Heart left ventricle (tissue), 16 donors: ENCODE measurements at regions not wholly inside any gene's neighbourhood (a gene's known extent, or its start where the extent isn't known, plus 50 kb on each side); places are given as distances from the start of the nearest gene placed in this dataset.

Experiments used
- ATAC-seq, 4 donors: fragments of 200-7000 bp; cut with Tn5 transposase; one replicate each; pipeline ENCODE4 v1.9.1; 2020 to 2022; ENCODE audit warnings: moderate library complexity in 4 of 4, mild to moderate bottlenecking in 3 of 4, moderate number of reproducible peaks in 1 of 4
- DNase-seq, 5 donors: peaks; one replicate each; pipeline ENCODE4 v3.0.0-alpha.2; 2020
- H3K27ac ChIP-seq, 12 donors: fragments of 200-600 bp; sonication (generic) in 4 of 12; one replicate each; pipeline versions ENCODE4 v1.5.0 to v1.8.0; 2016 to 2022; ENCODE audit warnings: mild to moderate bottlenecking in 2 of 12
- H3K27me3 ChIP-seq, 9 donors: fragments of 200-600 bp; sonication (generic) in 2 of 9; one replicate each; pipeline versions ENCODE4 v1.5.1 to v1.8.0; 2016 to 2022; ENCODE audit warnings: mild to moderate bottlenecking in 3 of 9
- H3K36me3 ChIP-seq, 9 donors: fragments of 200-600 bp; sonication (generic) in 2 of 9; one replicate each; pipeline versions ENCODE4 v1.5.0 to v1.8.0; 2018 to 2022; ENCODE audit warnings: mild to moderate bottlenecking in 2 of 9
- H3K4me1 ChIP-seq, 12 donors: fragments of 200-600 bp; sonication (generic) in 4 of 12; one replicate each; pipeline versions ENCODE4 v1.5.0 to v1.8.0; 2016 to 2022; ENCODE audit warnings: mild to moderate bottlenecking in 3 of 12
- H3K4me3 ChIP-seq, 12 donors: fragments of 200-600 bp; sonication (generic) in 4 of 12; one replicate each; pipeline versions ENCODE4 v1.5.0 to v1.8.0; 2017 to 2022; ENCODE audit warnings: mild to moderate bottlenecking in 9 of 12, moderate library complexity in 4 of 12
- H3K9me3 ChIP-seq, 12 donors: fragments of 200-600 bp; sonication (generic) in 4 of 12; one replicate each; pipeline versions ENCODE4 v1.5.0 to v1.8.0; 2016 to 2022; ENCODE audit warnings: mild to moderate bottlenecking in 1 of 12
- POLR2A ChIP-seq, 2 donors: fragments of 450-650 bp; IDR thresholded peaks; one replicate each; pipeline ENCODE4 v1.6.1; 2017; ENCODE audit warnings: antibody characterized with exemption in 2 of 2, mild to moderate bottlenecking in 2 of 2, moderate library complexity in 2 of 2
- WGBS, 4 donors: extraction: QIAGEN DNeasy Blood & Tissue Kit in 2 of 4; methylation state at CpG; one replicate each; pipeline versions ENCODE4 v1.1.5 to v1.1.7; 2013 to 2018; 5-methylcytosine and 5-hydroxymethylcytosine counted together
- intact Hi-C, 10 donors: fragments of 100-400 bp; cut with DNase I; formaldehyde crosslinking; loops; one replicate each; pipeline versions ENCODE4 v1.11.1 to v1.14.2; 2022
- TF ChIP-seq, protein P1 (sequence below), 12 donors: fragments of 200-600 bp; sonication (generic) in 4 of 12; IDR thresholded peaks; one replicate each; pipeline versions ENCODE4 v1.5.0 to v1.8.0; 2018 to 2022; ENCODE audit warnings: antibody characterized with exemption in 12 of 12, mild to moderate bottlenecking in 5 of 12
- donor health status: ischemic (EF 13 %, LVEDD 7.1; RV severe dilation, severe dysfunction).
- donor health status: healthy with polysubstance abuse.
- donor health status: DM: no; HTN: yes; CAD: no.
- donor health status: DM: no; HTN: no; CAD: no.
- donor health status: ischemic (EF 25% LVEDD 6.9; RV normal size, moderate dysfunction).
- donor health status: ischemic (EF 25% LVEDD 5.7; RV mildly dilated, moderate dysfunction).
- donor health status: healthy.
- donor health status: DM: yes; HTN: yes; CAD: no.
- donor health status: ischemic (EF 35%, LVEDD 5.7; RV mildly dilated, moderate dysfunction).
- donor health status: nonischemic (EF 11% LVEDD 7.7; RV severe dilation, severe dysfunction).
- donor health status: DM: yes; HTN: yes; CAD: no.
- donor health status: PGD.
- donor health status: ischemic (EF 29% LVEDD 5.4; RV normal size, mild dysfunction).
- donor health status: nonischemic (EF 23%, LVEDD 6.1; RV moderate dilation, normal function).

DNA sequence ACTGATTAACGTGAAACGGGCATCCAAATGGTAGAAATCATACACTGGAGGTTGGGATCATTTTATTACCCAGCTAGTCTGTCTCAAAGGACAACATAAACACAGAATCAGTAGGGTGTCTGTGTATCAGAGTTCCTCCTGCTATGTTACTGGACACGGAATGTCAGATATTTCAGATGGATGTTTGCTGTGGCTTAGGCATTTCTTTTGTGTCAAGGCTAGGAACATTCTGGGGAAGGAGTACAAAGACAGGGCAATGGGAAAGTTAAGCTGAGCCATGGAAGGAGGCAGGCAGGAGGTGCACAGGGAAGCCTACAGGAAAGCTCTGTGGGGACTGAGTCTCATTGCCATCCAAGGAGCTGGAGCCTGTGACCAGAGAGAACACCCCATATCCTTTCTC, 254.6 kb downstream of the C12orf75 start:
- intact Hi-C loops = loop anchor here in 1 of 10 donors (10.0 kb wide), 1 partner anchor 160 kb away; no protein-coding TSS in a partner anchor
- Histone ChIP-seq H3K36me3 (no peaks in the 10 kb centered on the region), H3K4me3 (no peak overlapping the region), H3K4me1 (peaks cover 0 to 18% (median 0%) of the 10 kb centered on the region in 12 donors), H3K27me3 (no peaks in the 10 kb centered on the region), H3K27ac (no peak overlapping the region), H3K9me3 (no peaks in the 10 kb centered on the region)
- DNase-seq (no peak), ATAC-seq (no peak)
- WGBS, 4 donors = 91 to 94% (median 93%) methylated on average over 3 of the region's 3 CpGs
- TF ChIP-seq, protein P1, sequence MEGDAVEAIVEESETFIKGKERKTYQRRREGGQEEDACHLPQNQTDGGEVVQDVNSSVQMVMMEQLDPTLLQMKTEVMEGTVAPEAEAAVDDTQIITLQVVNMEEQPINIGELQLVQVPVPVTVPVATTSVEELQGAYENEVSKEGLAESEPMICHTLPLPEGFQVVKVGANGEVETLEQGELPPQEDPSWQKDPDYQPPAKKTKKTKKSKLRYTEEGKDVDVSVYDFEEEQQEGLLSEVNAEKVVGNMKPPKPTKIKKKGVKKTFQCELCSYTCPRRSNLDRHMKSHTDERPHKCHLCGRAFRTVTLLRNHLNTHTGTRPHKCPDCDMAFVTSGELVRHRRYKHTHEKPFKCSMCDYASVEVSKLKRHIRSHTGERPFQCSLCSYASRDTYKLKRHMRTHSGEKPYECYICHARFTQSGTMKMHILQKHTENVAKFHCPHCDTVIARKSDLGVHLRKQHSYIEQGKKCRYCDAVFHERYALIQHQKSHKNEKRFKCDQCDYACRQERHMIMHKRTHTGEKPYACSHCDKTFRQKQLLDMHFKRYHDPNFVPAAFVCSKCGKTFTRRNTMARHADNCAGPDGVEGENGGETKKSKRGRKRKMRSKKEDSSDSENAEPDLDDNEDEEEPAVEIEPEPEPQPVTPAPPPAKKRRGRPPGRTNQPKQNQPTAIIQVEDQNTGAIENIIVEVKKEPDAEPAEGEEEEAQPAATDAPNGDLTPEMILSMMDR (IDR thresholded peaks at IDR 0.05) = no peak
- no peak for TF ChIP-seq POLR2A (IDR thresholded peaks at IDR 0.05)

DNA sequence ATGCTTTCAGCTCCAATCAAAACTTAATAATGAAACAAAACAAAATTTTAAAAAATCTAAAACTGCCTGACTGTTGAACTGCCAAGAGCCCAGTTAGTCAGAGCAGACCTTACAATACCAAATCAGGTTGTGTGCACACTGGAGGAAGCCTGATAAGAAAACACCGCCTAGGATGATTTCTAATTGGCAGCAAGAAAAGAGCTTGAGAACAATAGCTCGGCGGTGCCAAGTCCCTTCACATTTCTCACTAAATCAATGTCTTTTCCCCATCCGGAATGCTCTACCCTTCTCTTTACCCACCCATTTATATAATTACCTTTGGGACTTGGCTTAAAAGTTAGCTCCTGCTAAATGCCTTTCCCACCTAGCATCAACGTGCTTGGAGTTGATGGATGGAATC, 256.7 kb downstream of the C12orf75 start:
- peak overlapping the region in 6 of 12 donors; percentile 19 to 64 (median 34) for H3K27ac ChIP-seq
- DNase-seq (peak in 4 of 5 donors; percentile 24 to 38 (median 28)), ATAC-seq (peak; percentile 51 to 73 (median 66))
- no peak for TF ChIP-seq POLR2A (IDR thresholded peaks at IDR 0.05)
- TF ChIP-seq, protein P1 (IDR thresholded peaks at IDR 0.05) = no peak
- WGBS, 4 donors = 50 to 58% (median 54%) methylated on average over 5 of the region's 5 CpGs
- intact Hi-C loops = loop anchor here in 1 of 10 donors (10.0 kb wide), 1 partner anchor 162 kb away; no protein-coding TSS in a partner anchor
- no peaks in the 10 kb centered on the region for H3K36me3 ChIP-seq
- no peaks in the 10 kb centered on the region for H3K27me3 ChIP-seq
- H3K4me1 ChIP-seq = peaks cover 0 to 8% (median 0%) of the 10 kb centered on the region in 12 donors
- no peak overlapping the region for H3K4me3 ChIP-seq
- no peaks in the 10 kb centered on the region for H3K9me3 ChIP-seq

DNA sequence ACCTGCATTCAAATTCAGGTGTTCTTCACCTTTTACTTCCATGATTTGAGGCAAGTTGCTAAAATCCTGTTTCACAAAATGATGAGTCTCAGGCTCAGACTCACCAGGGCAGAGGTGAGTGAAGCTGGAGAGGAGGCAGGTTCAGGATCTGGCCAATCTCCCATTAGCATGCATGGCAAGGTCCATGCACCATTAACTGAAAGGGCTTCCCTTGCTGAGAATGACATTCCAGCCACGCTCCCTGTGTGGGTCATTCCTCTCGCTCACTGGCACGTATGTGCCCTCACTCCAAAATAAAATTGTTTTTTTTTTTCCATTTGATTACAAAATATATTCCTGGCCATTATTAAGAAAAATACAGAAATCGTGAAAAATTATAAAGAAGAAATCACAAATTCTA, 257.6 kb downstream of the C12orf75 start:
- Histone ChIP-seq H3K27ac (peak overlapping the region in 1 of 12 donors; percentile 25), H3K4me1 (peaks cover 0 to 8% (median 0%) of the 10 kb centered on the region in 12 donors), H3K27me3 (no peaks in the 10 kb centered on the region), H3K4me3 (no peak overlapping the region), H3K9me3 (no peaks in the 10 kb centered on the region), H3K36me3 (no peaks in the 10 kb centered on the region)
- intact Hi-C loops = loop anchor here in 1 of 10 donors (10.0 kb wide), 1 partner anchor 163 kb away; no protein-coding TSS in a partner anchor
- 93 to 96% (median 95%) methylated on average over 4 of the region's 4 CpGs for WGBS, 4 donors
- ATAC-seq (no peak), DNase-seq (no peak)
- TF ChIP-seq POLR2A (IDR thresholded peaks at IDR 0.05) = no peak
- TF ChIP-seq, protein P1 (IDR thresholded peaks at IDR 0.05) = no peak

DNA sequence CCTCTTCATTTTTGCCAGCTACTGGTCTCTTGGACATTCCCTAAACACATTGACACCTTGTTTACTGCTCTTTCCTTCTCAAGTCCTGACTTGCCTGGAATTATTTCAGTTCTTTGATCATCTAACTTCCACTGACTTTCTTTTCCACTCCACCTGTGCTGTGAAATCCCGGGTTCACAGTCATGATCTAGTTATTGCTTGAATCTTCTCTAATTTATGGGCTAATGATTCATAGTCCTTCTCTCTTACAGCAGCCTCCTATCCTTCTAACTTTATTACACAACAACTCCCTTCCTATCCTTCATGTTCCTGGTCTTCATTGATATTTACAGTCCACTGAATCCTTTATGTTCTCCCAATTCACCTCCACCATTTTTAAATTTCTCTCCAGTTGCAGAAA, 260.1 kb downstream of the C12orf75 start:
- Histone ChIP-seq H3K9me3 (no peaks in the 10 kb centered on the region), H3K27me3 (no peaks in the 10 kb centered on the region), H3K27ac (no peak overlapping the region), H3K4me3 (no peak overlapping the region), H3K4me1 (peaks cover 0 to 8% (median 0%) of the 10 kb centered on the region in 12 donors), H3K36me3 (no peaks in the 10 kb centered on the region)
- WGBS, 4 donors = 82 to 89% (median 83%) methylated on average over 1 of the region's 1 CpG
- TF ChIP-seq, protein P1 (IDR thresholded peaks at IDR 0.05) = no peak
- TF ChIP-seq POLR2A (IDR thresholded peaks at IDR 0.05) = no peak
- ATAC-seq (no peak), DNase-seq (no peak)
- intact Hi-C loops = no loop called here
